B cell (primary cell): ENCODE measurements at regions not wholly inside any gene's neighbourhood (a gene's known extent, or its start where the extent isn't known, plus 50 kb on each side); places are given as distances from the start of the nearest gene placed in this dataset.

Experiments
- CTCF ChIP-seq: fragments of 200-600 bp; IDR thresholded peaks from one replicate; pipeline ENCODE4 v1.8.0; 2022; ENCODE audit warnings: antibody characterized with exemption, mild to moderate bottlenecking
- EZH2 ChIP-seq: IDR thresholded peaks from 2 replicates; pipeline ENCODE4 v1.6.1; 2012; ENCODE audit warnings: borderline replicate concordance, low read depth, mild to moderate bottlenecking, moderate library complexity, low read length; ENCODE audit not compliant: insufficient read depth, poor library complexity, severe bottlenecking

GRCh38 chr18:14905979-14906378, 158.0 kb downstream of the ANKRD30B start:
- no peak for TF ChIP-seq EZH2
- TF ChIP-seq CTCF = no peak
